ENCODE measurements at regions not wholly inside any gene's neighbourhood (a gene's known extent, or its start where the extent isn't known, plus 50 kb on each side); places are given as distances from the start of the nearest gene placed in this dataset.

- CTCF ChIA-PET, result no interaction called here
- no peak for TF ChIP-seq L3MBTL2 (conservative IDR thresholded peaks at IDR 0.05)
- TF ChIP-seq PKNOX1 (IDR thresholded peaks at IDR 0.05), result no peak
- no peak for TF ChIP-seq FOXK2 (IDR thresholded peaks at IDR 0.05)
- TF ChIP-seq ARNT (IDR thresholded peaks at IDR 0.05), result no peak
- TF ChIP-seq SUZ12 (IDR thresholded peaks at IDR 0.05), result no peak
- no peak for TF ChIP-seq NFRKB (IDR thresholded peaks at IDR 0.05)
- no peak for TF ChIP-seq TARDBP (IDR thresholded peaks at IDR 0.05)
- no peak for DNase-seq (ENCODE audit: extremely low spot score)
- POLR2A ChIA-PET, result no interaction called here
Observed at GRCh38 chr15:67013696-67014095, 51.7 kb upstream of the SMAD3 start.
